ENCODE measurements at regions not wholly inside any gene's neighbourhood (a gene's known extent, or its start where the extent isn't known, plus 50 kb on each side); places are given as distances from the start of the nearest gene placed in this dataset.

GRCh38 chr1:239723776-239724367, 337.5 kb downstream of the CHRM3 start:
- TF ChIP-seq CTCF (IDR thresholded peaks at IDR 0.05), result no peak
- no peak for TF ChIP-seq EZH2 (IDR thresholded peaks at IDR 0.05)
- TF ChIP-seq EZH2phosphoT487 (IDR thresholded peaks at IDR 0.05), result no peak
